Keratinocyte (primary cell): ENCODE measurements at regions not wholly inside any gene's neighbourhood (a gene's known extent, or its start where the extent isn't known, plus 50 kb on each side); places are given as distances from the start of the nearest gene placed in this dataset.

ENCODE experiments used
- EZH2 ChIP-seq: IDR thresholded peaks from one replicate; pipeline ENCODE4 v1.6.1; 2012; ENCODE audit warnings: inconsistent platforms, mild to moderate bottlenecking, low read length, moderate library complexity
- TF ChIP-seq, protein P1 (sequence below), 3 experiments: IDR thresholded peaks in 1 of 3; conservative IDR thresholded peaks in 1 of 3; optimal IDR thresholded peaks in 1 of 3; 2 replicates in 2 of 3; 3 replicates in 1 of 3; pipeline versions ENCODE3 to v1.5.1; 2011; ENCODE audit warnings: low read length in 3 of 3, mild to moderate bottlenecking in 3 of 3, moderate library complexity in 2 of 3, control low read depth in 1 of 3, inconsistent platforms in 1 of 3; ENCODE audit not compliant: insufficient read depth in 2 of 3; ENCODE audit errors: extremely low read depth in 1 of 3

DNA sequence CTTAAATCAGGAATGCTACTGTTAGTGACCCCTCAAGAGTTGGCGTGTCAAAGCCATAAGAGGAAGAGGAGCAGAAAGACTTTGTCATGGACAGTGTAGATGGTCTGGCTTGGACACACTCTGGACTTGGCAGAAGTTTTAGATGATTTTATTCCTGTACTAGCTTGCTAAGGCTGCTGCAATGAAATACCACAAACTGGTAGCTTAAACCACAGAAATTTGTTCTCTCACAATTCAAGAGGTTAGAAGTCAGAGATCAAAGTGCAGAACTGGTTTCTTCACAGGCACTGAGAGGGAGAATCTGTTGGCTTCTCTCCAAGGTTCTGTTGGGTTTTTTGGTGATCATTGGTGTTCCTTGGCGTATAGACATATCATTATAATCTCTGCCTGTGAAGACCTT is 869.8 kb upstream of the B3GALT2 start:
- no peak for TF ChIP-seq EZH2
- TF ChIP-seq, protein P1, sequence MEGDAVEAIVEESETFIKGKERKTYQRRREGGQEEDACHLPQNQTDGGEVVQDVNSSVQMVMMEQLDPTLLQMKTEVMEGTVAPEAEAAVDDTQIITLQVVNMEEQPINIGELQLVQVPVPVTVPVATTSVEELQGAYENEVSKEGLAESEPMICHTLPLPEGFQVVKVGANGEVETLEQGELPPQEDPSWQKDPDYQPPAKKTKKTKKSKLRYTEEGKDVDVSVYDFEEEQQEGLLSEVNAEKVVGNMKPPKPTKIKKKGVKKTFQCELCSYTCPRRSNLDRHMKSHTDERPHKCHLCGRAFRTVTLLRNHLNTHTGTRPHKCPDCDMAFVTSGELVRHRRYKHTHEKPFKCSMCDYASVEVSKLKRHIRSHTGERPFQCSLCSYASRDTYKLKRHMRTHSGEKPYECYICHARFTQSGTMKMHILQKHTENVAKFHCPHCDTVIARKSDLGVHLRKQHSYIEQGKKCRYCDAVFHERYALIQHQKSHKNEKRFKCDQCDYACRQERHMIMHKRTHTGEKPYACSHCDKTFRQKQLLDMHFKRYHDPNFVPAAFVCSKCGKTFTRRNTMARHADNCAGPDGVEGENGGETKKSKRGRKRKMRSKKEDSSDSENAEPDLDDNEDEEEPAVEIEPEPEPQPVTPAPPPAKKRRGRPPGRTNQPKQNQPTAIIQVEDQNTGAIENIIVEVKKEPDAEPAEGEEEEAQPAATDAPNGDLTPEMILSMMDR (optimal IDR thresholded peaks at IDR 0.05 in 1 of 3, IDR thresholded peaks at IDR 0.05 in 1 of 3, conservative IDR thresholded peaks at IDR 0.05 in 1 of 3; ENCODE audit: extremely low read depth in 1 of 3, insufficient read depth in 2 of 3, low read length in 3 of 3): no peak
